Cardiac fibroblast (primary cell): ENCODE measurements at regions not wholly inside any gene's neighbourhood (a gene's known extent, or its start where the extent isn't known, plus 50 kb on each side); places are given as distances from the start of the nearest gene placed in this dataset.

Experiments used
- DNase-seq, 2 donors: peaks; one replicate each; pipeline versions ENCODE4 v3.0.0 to v3.0.0-alpha.2; 2010; ENCODE audit warnings: low read depth in 2 of 2
- H3K4me3 ChIP-seq, 2 donors: replicated peaks in 1 of 2; 1 replicate in 1 of 2; 2 replicates in 1 of 2; pipeline ENCODE4 v1.5.1; 2011; ENCODE audit warnings: low read depth in 2 of 2, low read length in 2 of 2, mild to moderate bottlenecking in 2 of 2, moderate library complexity in 1 of 2
- TF ChIP-seq, protein P1 (sequence below): IDR thresholded peaks from one replicate; pipeline ENCODE4 v1.5.1; 2011; ENCODE audit warnings: low read depth, mild to moderate bottlenecking, low read length, inconsistent platforms

- no peak overlapping the region for H3K4me3 ChIP-seq
- TF ChIP-seq, protein P1, sequence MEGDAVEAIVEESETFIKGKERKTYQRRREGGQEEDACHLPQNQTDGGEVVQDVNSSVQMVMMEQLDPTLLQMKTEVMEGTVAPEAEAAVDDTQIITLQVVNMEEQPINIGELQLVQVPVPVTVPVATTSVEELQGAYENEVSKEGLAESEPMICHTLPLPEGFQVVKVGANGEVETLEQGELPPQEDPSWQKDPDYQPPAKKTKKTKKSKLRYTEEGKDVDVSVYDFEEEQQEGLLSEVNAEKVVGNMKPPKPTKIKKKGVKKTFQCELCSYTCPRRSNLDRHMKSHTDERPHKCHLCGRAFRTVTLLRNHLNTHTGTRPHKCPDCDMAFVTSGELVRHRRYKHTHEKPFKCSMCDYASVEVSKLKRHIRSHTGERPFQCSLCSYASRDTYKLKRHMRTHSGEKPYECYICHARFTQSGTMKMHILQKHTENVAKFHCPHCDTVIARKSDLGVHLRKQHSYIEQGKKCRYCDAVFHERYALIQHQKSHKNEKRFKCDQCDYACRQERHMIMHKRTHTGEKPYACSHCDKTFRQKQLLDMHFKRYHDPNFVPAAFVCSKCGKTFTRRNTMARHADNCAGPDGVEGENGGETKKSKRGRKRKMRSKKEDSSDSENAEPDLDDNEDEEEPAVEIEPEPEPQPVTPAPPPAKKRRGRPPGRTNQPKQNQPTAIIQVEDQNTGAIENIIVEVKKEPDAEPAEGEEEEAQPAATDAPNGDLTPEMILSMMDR = no peak
- DNase-seq = no peak
These were observed 413.8 kb downstream of the FBXO15 start for GRCh38 chr18:73733806-73734314.

DNA sequence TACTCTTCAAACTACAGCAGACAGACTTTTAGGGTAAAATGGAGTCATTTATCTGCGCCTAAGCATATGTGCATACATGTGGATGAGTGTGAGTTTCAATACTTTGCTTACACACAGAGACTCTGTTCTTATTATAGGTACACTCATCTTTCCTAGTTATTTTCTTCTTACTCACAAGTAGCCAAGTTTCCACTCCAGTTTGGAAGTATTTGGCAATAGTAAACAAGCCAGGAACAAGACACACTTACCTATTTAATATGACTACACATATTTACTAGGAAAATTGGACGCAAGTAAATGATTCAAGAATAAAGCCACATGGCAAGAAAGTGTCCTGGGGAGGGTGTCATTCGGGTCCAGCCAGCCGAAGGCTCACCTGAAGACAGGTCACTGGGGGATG is 414.3 kb downstream of the FBXO15 start:
- TF ChIP-seq, protein P1 = no peak
- no peak for DNase-seq
- H3K4me3 ChIP-seq = no peak overlapping the region

- TF ChIP-seq, protein P1 = no peak
- no peak for DNase-seq
- no peak overlapping the region for H3K4me3 ChIP-seq
These were observed 419.0 kb downstream of the FBXO15 start for GRCh38 chr18:73728657-73729056.

GRCh38 chr18:73724958-73725357 is 422.7 kb downstream of the FBXO15 start:
- no peak overlapping the region for H3K4me3 ChIP-seq
- DNase-seq = peak in 1 of 2 donors; percentile 45
- TF ChIP-seq, protein P1 = no peak

- TF ChIP-seq, protein P1 = no peak
- H3K4me3 ChIP-seq = no peak overlapping the region
- DNase-seq = no peak
These were observed 428.0 kb downstream of the FBXO15 start for GRCh38 chr18:73719611-73720010.

DNA sequence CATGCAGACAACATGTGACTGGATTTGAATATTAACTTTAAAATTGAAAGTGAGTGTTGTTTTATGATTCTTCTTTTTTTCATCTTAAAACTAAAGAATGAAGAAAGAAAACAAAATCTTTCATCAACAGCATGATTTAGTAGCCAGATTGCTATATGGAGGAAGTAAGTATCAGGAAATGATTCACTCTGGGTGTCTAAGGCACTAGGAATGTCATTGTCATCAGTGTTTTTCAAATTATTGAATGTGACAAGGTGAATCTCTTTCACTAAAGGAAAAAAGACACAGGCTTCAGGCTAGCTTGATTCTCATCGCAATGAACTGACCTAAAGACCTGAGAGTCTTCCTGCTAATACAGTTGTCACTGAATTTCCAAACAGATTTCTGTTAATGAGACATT is 430.1 kb downstream of the FBXO15 start:
- TF ChIP-seq, protein P1 = no peak
- peak in 1 of 2 donors; percentile 68 for DNase-seq

GRCh38 chr18:73715210-73715670 is 432.4 kb downstream of the FBXO15 start:
- peak; percentile 43 to 59 for DNase-seq
- TF ChIP-seq, protein P1 = no peak
- peak overlapping the region; percentile 6 to 11 for H3K4me3 ChIP-seq

More for the DNA sequence above, 430.1 kb downstream of the FBXO15 start:
- no peak overlapping the region for H3K4me3 ChIP-seq
